IMR-90 (cell line): ENCODE measurements at regions not wholly inside any gene's neighbourhood (a gene's known extent, or its start where the extent isn't known, plus 50 kb on each side); places are given as distances from the start of the nearest gene placed in this dataset.

Source experiments
- ATAC-seq: fragments of 200-7000 bp; cut with Tn5 transposase; 2 replicates; pipeline ENCODE4 v1.9.1; 2020; ENCODE audit warnings: low read depth, mild to moderate bottlenecking, moderate library complexity
- BruUV-seq: library from RNA; stranded (reverse); fragments of 400-500 nt; replicated peaks from 2 replicates; lab custom pipeline; 2021; lab: Mats Ljungman, UMichigan
- CTCF ChIA-PET: fragments of 300-600 bp; formaldehyde crosslinking; extraction: SDS; loops from one replicate; lab custom pipeline; 2021; ENCODE audit warnings: antibody characterized with exemption; lab: Yijun Ruan, JAX
- POLR2A ChIA-PET: fragments of 300-600 bp; sonication (Branson Sonifier 250); formaldehyde crosslinking; loops from one replicate; lab custom pipeline; 2022; ENCODE audit warnings: antibody characterized with exemption; ENCODE audit not compliant: unreplicated experiment; lab: Charles Lee
- DNase-seq: peaks from one replicate; pipeline ENCODE4 v3.0.0; 2013
- H2AFZ ChIP-seq: replicated peaks from 2 replicates; pipeline ENCODE3; 2013; ENCODE audit warnings: low read length, mild to moderate bottlenecking; ENCODE audit not compliant: poor library complexity
- H2AK5ac ChIP-seq: 2 replicates; pipeline ENCODE4 v1.6.1; 2013; ENCODE audit warnings: low read depth, low read length, inconsistent platforms
- H2AK9ac ChIP-seq: replicated peaks from 2 replicates; pipeline ENCODE3; 2013; ENCODE audit warnings: mild to moderate bottlenecking, low read depth, low read length, moderate library complexity; ENCODE audit not compliant: poor library complexity
- H2BK120ac ChIP-seq: 2 replicates; pipeline ENCODE4 v1.6.1; 2013; ENCODE audit warnings: low read depth, low read length, inconsistent platforms
- H2BK15ac ChIP-seq: 3 replicates; pipeline ENCODE4 v1.6.1; 2013; ENCODE audit warnings: low read depth, low read length, inconsistent platforms
- H2BK20ac ChIP-seq: 2 replicates; pipeline ENCODE4 v1.6.1; 2013; ENCODE audit warnings: low read depth, mild to moderate bottlenecking, inconsistent platforms, low read length, moderate library complexity
- H2BK5ac ChIP-seq: 2 replicates; pipeline ENCODE4 v1.6.1; 2013; ENCODE audit warnings: mild to moderate bottlenecking, low read depth, low read length, inconsistent platforms; ENCODE audit not compliant: poor library complexity, severe bottlenecking
- H3K14ac ChIP-seq: replicated peaks from 2 replicates; pipeline ENCODE4 v1.6.1; 2013; ENCODE audit warnings: low read depth, low read length, inconsistent platforms
- H3K18ac ChIP-seq: 2 replicates; pipeline ENCODE4 v1.6.1; 2013; ENCODE audit warnings: low read depth, low read length, control low read depth
- H3K23ac ChIP-seq: 2 replicates; pipeline ENCODE4 v1.6.1; 2013; ENCODE audit warnings: low read depth, low read length, inconsistent platforms
- H3K27ac ChIP-seq: 2 replicates; pipeline ENCODE4 v1.5.1; 2013; ENCODE audit warnings: mild to moderate bottlenecking, control low read depth, low read length; ENCODE audit not compliant: insufficient read depth
- H3K27me3 ChIP-seq: 2 replicates; pipeline ENCODE4 v1.6.1; 2013; ENCODE audit warnings: low read length; ENCODE audit not compliant: control insufficient read depth, insufficient read depth
- H3K36me3 ChIP-seq: 2 replicates; pipeline ENCODE4 v1.6.1; 2013; ENCODE audit warnings: low read length, mixed read lengths; ENCODE audit not compliant: control insufficient read depth, insufficient read depth
- H3K4ac ChIP-seq: 2 replicates; pipeline ENCODE4 v1.6.1; 2013; ENCODE audit warnings: low read depth, low read length, inconsistent platforms
- H3K4me1 ChIP-seq: 2 replicates; pipeline ENCODE4 v1.6.1; 2013; ENCODE audit warnings: low read length, mixed read lengths; ENCODE audit not compliant: control insufficient read depth, insufficient read depth
- H3K4me2 ChIP-seq: 2 replicates; pipeline ENCODE4 v1.6.1; 2013; ENCODE audit warnings: low read depth, mild to moderate bottlenecking, control low read depth, low read length, moderate library complexity
- H3K4me3 ChIP-seq: 2 replicates; pipeline ENCODE4 v1.5.1; 2013; ENCODE audit warnings: low read depth, mild to moderate bottlenecking, control low read depth, low read length, moderate library complexity; ENCODE audit not compliant: insufficient read depth
- H3K56ac ChIP-seq: 2 replicates; pipeline ENCODE4 v1.6.1; 2013; ENCODE audit warnings: low read length, inconsistent platforms; ENCODE audit not compliant: insufficient read depth; ENCODE audit errors: extremely low read depth
- H3K79me1 ChIP-seq, 2 experiments: 2 replicates each; pipeline ENCODE4 v1.6.1; 2013; ENCODE audit warnings: low read length in 2 of 2, inconsistent platforms in 1 of 2, low read depth in 1 of 2
- H3K9ac ChIP-seq: 2 replicates; pipeline ENCODE4 v1.6.1; 2013; ENCODE audit warnings: low read depth, low read length, control low read depth
- H3K9me1 ChIP-seq: 2 replicates; pipeline ENCODE4 v1.6.1; 2013; ENCODE audit warnings: low read length, inconsistent platforms; ENCODE audit not compliant: insufficient read depth
- H3K9me3 ChIP-seq: 2 replicates; pipeline ENCODE4 v1.6.1; 2013; ENCODE audit warnings: low read length; ENCODE audit not compliant: control insufficient read depth, insufficient read depth
- H4K20me1 ChIP-seq: 2 replicates; pipeline ENCODE4 v1.6.1; 2013; ENCODE audit warnings: low read length, inconsistent platforms; ENCODE audit not compliant: insufficient read depth
- H4K5ac ChIP-seq: 2 replicates; pipeline ENCODE4 v1.6.1; 2013; ENCODE audit warnings: mild to moderate bottlenecking, low read depth, low read length, control low read depth
- H4K8ac ChIP-seq, 2 experiments: 2 replicates each; pipeline ENCODE4 v1.6.1; 2013; ENCODE audit warnings: low read depth in 2 of 2, low read length in 2 of 2, control low read depth in 1 of 2, inconsistent platforms in 1 of 2
- H4K91ac ChIP-seq: 2 replicates; pipeline ENCODE4 v1.6.1; 2013; ENCODE audit warnings: low read depth, low read length, inconsistent platforms; ENCODE audit not compliant: insufficient read depth
- FOS ChIP-seq: fragments of 150-350 bp; IDR thresholded peaks from 2 replicates; pipeline ENCODE4 v1.6.1; 2016; ENCODE audit warnings: low read depth, low read length
- WGBS, 2 experiments: methylation state at CpG; one replicate each; pipeline versions ENCODE4 v1.1.5 to v1.1.7; 2013; ENCODE audit warnings: missing lambda C conversion rate in 2 of 2; ENCODE audit not compliant: insufficient read length in 1 of 2; ENCODE audit errors: extremely low coverage in 2 of 2; 5-methylcytosine and 5-hydroxymethylcytosine counted together
- dilution Hi-C: fragments of 300-500 bp; cut with HindIII; formaldehyde crosslinking; loops from one replicate; pipeline ENCODE4 v1.14.3; 2018; ENCODE audit warnings: low sequenced_read_pairs; ENCODE audit not compliant: unreplicated experiment
- in situ Hi-C: fragments of 300-500 bp; cut with MboI; formaldehyde crosslinking; loops from 3 replicates; pipeline ENCODE4 v1.14.3; 2019; ENCODE audit warnings: low sequenced_read_pairs, inconsistent platforms, mixed read lengths
- intact Hi-C: fragments of 100-400 bp; cut with micrococcal nuclease; formaldehyde crosslinking; loops from 2 replicates; pipeline ENCODE4 v1.10.0; 2022
- TF ChIP-seq, protein P1 (sequence below): fragments of 150-350 bp; IDR thresholded peaks from 2 replicates; pipeline ENCODE4 v1.6.1; 2016; ENCODE audit warnings: low read depth, mild to moderate bottlenecking, low read length, moderate library complexity, borderline replicate concordance

- ChIA-PET CTCF (no interaction called here), POLR2A (no interaction called here)
- H3K79me1 ChIP-seq = no peaks in the 10 kb centered on the region
- in situ Hi-C loops (no loop called here), dilution Hi-C loops (no loop called here), intact Hi-C loops (no loop called here)
- H2BK15ac ChIP-seq = no peak overlapping the region
- no peak overlapping the region for H3K4me2 ChIP-seq
- no CpG with 5 or more reads among the region's 1 CpG for WGBS, 2 experiments
- no peak overlapping the region for H2BK20ac ChIP-seq
- no peaks in the 10 kb centered on the region for H3K9me3 ChIP-seq
- H2AK5ac ChIP-seq = no peak overlapping the region
- no peak overlapping the region for H2BK120ac ChIP-seq
- H4K8ac ChIP-seq = no peak overlapping the region
- no TSS peak for BruUV-seq
- H3K9me1 ChIP-seq = no peaks in the 10 kb centered on the region
- H4K20me1 ChIP-seq = no peaks in the 10 kb centered on the region
- TF ChIP-seq FOS = no peak
- TF ChIP-seq, protein P1, sequence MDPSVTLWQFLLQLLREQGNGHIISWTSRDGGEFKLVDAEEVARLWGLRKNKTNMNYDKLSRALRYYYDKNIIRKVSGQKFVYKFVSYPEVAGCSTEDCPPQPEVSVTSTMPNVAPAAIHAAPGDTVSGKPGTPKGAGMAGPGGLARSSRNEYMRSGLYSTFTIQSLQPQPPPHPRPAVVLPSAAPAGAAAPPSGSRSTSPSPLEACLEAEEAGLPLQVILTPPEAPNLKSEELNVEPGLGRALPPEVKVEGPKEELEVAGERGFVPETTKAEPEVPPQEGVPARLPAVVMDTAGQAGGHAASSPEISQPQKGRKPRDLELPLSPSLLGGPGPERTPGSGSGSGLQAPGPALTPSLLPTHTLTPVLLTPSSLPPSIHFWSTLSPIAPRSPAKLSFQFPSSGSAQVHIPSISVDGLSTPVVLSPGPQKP = no peak
- no peak overlapping the region for H3K56ac ChIP-seq
- H3K18ac ChIP-seq = no peak overlapping the region
- no peaks in the 10 kb centered on the region for H3K27me3 ChIP-seq
- no peaks in the 10 kb centered on the region for H3K36me3 ChIP-seq
- no peak overlapping the region for H3K23ac ChIP-seq
- no peak overlapping the region for H3K27ac ChIP-seq
- no peak overlapping the region for H4K91ac ChIP-seq
- no peak overlapping the region for H2BK5ac ChIP-seq
- no peak overlapping the region for H3K4ac ChIP-seq
- DNase-seq (no peak), ATAC-seq (no peak)
- H2AFZ ChIP-seq = no peak overlapping the region
- H2AK9ac ChIP-seq = no peak overlapping the region
- no peak overlapping the region for H3K9ac ChIP-seq
- H3K14ac ChIP-seq = no peak overlapping the region
- H3K4me1 ChIP-seq = no peaks in the 10 kb centered on the region
- no peak overlapping the region for H4K5ac ChIP-seq
- no peak overlapping the region for H3K4me3 ChIP-seq
Observed at GRCh38 chr2:16927398-16927797, 261.8 kb upstream of the CYRIA start.
